Prostate gland (tissue), 2 donors: ENCODE measurements at regions not wholly inside any gene's neighbourhood (a gene's known extent, or its start where the extent isn't known, plus 50 kb on each side); places are given as distances from the start of the nearest gene placed in this dataset.

Source experiments
- DNase-seq: peaks from one replicate; pipeline ENCODE4 v3.0.0-alpha.2; 2019; ENCODE audit warnings: low spot score
- H3K27ac ChIP-seq, 2 donors: fragments of 200-600 bp; sonication (generic); 2 replicates each; pipeline ENCODE4 v1.5.1; 2017 to 2019
- H3K27me3 ChIP-seq: fragments of 200-600 bp; sonication (generic); replicated peaks from 2 replicates; pipeline ENCODE4 v1.5.1; 2019; ENCODE audit not compliant: insufficient read depth
- H3K36me3 ChIP-seq, 2 donors: fragments of 200-600 bp; sonication (generic); 1 replicate in 1 of 2; 2 replicates in 1 of 2; pipeline versions ENCODE4 v1.5.1 to v1.8.1; 2017 to 2019
- H3K4me1 ChIP-seq: fragments of 200-600 bp; sonication (generic); replicated peaks from 2 replicates; pipeline ENCODE4 v1.5.1; 2019
- H3K4me3 ChIP-seq, 2 donors: fragments of 200-600 bp; sonication (generic); 2 replicates each; pipeline ENCODE4 v1.5.1; 2017 to 2019
- H3K9me3 ChIP-seq: fragments of 200-600 bp; sonication (generic); 2 replicates; pipeline ENCODE4 v1.5.1; 2017
- POLR2A ChIP-seq: fragments of 450-650 bp; IDR thresholded peaks from one replicate; pipeline ENCODE4 v1.6.1; 2016; ENCODE audit warnings: antibody characterized with exemption, mild to moderate bottlenecking
- POLR2AphosphoS5 ChIP-seq: sonication (generic); formaldehyde crosslinking; IDR thresholded peaks from one replicate; pipeline ENCODE4 v1.6.1; 2017; ENCODE audit warnings: antibody characterized with exemption
- WGBS: methylation state at CpG from one replicate; pipeline ENCODE4 v1.1.5; 2018; 5-methylcytosine and 5-hydroxymethylcytosine counted together
- intact Hi-C: fragments of 100-400 bp; cut with DNase I; formaldehyde crosslinking; loops from one replicate; pipeline ENCODE4 v1.14.2; 2022
- TF ChIP-seq, protein P1 (sequence below), 4 experiments: fragments of 200-600 bp in 2 of 4; fragments of 450-650 bp in 2 of 4; sonication (generic) in 2 of 4; IDR thresholded peaks; 1 replicate in 3 of 4; 2 replicates in 1 of 4; pipeline ENCODE4 v1.5.1; 2016 to 2019; ENCODE audit warnings: antibody characterized with exemption in 4 of 4, mild to moderate bottlenecking in 2 of 4, moderate library complexity in 2 of 4

- no peak for DNase-seq
- Histone ChIP-seq H3K27me3 (no peaks in the 10 kb centered on the region), H3K4me1 (no peaks in the 10 kb centered on the region), H3K9me3 (no peaks in the 10 kb centered on the region), H3K27ac (no peak overlapping the region), H3K36me3 (no peaks in the 10 kb centered on the region), H3K4me3 (no peak overlapping the region)
- 83% methylated on average over 1 of the region's 1 CpG for WGBS
- intact Hi-C loops, result no loop called here
- TF ChIP-seq, protein P1, sequence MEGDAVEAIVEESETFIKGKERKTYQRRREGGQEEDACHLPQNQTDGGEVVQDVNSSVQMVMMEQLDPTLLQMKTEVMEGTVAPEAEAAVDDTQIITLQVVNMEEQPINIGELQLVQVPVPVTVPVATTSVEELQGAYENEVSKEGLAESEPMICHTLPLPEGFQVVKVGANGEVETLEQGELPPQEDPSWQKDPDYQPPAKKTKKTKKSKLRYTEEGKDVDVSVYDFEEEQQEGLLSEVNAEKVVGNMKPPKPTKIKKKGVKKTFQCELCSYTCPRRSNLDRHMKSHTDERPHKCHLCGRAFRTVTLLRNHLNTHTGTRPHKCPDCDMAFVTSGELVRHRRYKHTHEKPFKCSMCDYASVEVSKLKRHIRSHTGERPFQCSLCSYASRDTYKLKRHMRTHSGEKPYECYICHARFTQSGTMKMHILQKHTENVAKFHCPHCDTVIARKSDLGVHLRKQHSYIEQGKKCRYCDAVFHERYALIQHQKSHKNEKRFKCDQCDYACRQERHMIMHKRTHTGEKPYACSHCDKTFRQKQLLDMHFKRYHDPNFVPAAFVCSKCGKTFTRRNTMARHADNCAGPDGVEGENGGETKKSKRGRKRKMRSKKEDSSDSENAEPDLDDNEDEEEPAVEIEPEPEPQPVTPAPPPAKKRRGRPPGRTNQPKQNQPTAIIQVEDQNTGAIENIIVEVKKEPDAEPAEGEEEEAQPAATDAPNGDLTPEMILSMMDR (IDR thresholded peaks at IDR 0.05), result no peak
- TF ChIP-seq POLR2AphosphoS5 (no peak), POLR2A (no peak)
These were observed 508.1 kb downstream of the STIM2 start for GRCh38 chr4:27368781-27369180.

- DNase-seq, result no peak
- TF ChIP-seq POLR2AphosphoS5, result no peak
- no peak for TF ChIP-seq POLR2A
- TF ChIP-seq, protein P1 (IDR thresholded peaks at IDR 0.05), result no peak
- 87% methylated on average over 4 of the region's 4 CpGs for WGBS
- H3K36me3 ChIP-seq, result no peaks in the 10 kb centered on the region
- no peaks in the 10 kb centered on the region for H3K4me1 ChIP-seq
- H3K4me3 ChIP-seq, result no peak overlapping the region
- no peaks in the 10 kb centered on the region for H3K9me3 ChIP-seq
- H3K27me3 ChIP-seq, result no peaks in the 10 kb centered on the region
- H3K27ac ChIP-seq, result no peak overlapping the region
- intact Hi-C loops, result no loop called here
These were observed 521.2 kb downstream of the STIM2 start for GRCh38 chr4:27381815-27382214.

DNA sequence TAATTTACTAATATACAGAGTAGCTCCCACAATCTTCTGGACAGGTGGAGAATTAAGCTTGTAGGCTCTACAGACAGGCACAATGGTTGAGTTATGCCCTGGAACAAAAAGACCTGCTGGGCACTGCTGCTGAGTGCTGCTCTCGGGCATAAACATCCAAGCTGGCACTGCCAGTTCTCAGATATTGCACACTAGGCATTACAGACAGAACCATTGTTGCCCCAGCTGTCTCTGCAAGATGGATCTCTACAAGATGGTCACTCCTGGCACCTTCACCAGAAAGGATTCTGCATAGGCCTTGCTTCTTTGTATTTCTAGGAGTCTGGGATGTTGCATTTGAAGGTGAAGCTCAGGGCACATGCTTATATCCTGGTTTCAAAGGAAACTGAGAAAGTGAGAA is 527.1 kb downstream of the STIM2 start:
- H3K36me3 ChIP-seq, result no peaks in the 10 kb centered on the region
- H3K27me3 ChIP-seq, result no peaks in the 10 kb centered on the region
- intact Hi-C loops, result no loop called here
- DNase-seq, result no peak
- no peak overlapping the region for H3K4me3 ChIP-seq
- H3K27ac ChIP-seq, result no peak overlapping the region
- no peaks in the 10 kb centered on the region for H3K4me1 ChIP-seq
- TF ChIP-seq POLR2AphosphoS5, result no peak
- WGBS, result 67% methylated on average over 1 of the region's 1 CpG
- H3K9me3 ChIP-seq, result no peaks in the 10 kb centered on the region

DNA sequence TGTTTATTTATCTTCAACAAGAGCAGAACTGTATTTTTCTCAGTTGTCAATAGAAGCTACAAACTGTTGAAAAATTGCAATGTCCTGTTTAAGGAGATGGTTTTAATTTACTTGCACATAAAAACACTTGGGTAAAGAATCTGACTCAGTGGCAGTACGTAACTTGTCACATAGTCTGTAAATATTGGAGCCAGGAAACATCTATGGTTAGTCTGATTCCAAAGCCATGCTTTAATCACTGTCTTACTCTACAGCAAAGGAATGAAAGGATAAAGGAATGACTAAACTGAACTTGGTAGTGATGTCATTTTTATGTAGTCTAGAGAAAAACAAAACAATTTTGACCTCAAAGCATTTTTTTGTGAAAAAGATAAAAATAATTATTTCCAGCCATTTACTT is 537.2 kb downstream of the STIM2 start:
- H3K27ac ChIP-seq, result no peak overlapping the region
- no peaks in the 10 kb centered on the region for H3K4me1 ChIP-seq
- no peak for DNase-seq
- intact Hi-C loops, result no loop called here
- H3K36me3 ChIP-seq, result no peaks in the 10 kb centered on the region
- H3K9me3 ChIP-seq, result no peaks in the 10 kb centered on the region
- no peak overlapping the region for H3K4me3 ChIP-seq
- no peaks in the 10 kb centered on the region for H3K27me3 ChIP-seq
- WGBS, result 52% methylated on average over 1 of the region's 1 CpG
- TF ChIP-seq POLR2AphosphoS5 (no peak), POLR2A (no peak)
- TF ChIP-seq, protein P1 (IDR thresholded peaks at IDR 0.05), result no peak

DNA sequence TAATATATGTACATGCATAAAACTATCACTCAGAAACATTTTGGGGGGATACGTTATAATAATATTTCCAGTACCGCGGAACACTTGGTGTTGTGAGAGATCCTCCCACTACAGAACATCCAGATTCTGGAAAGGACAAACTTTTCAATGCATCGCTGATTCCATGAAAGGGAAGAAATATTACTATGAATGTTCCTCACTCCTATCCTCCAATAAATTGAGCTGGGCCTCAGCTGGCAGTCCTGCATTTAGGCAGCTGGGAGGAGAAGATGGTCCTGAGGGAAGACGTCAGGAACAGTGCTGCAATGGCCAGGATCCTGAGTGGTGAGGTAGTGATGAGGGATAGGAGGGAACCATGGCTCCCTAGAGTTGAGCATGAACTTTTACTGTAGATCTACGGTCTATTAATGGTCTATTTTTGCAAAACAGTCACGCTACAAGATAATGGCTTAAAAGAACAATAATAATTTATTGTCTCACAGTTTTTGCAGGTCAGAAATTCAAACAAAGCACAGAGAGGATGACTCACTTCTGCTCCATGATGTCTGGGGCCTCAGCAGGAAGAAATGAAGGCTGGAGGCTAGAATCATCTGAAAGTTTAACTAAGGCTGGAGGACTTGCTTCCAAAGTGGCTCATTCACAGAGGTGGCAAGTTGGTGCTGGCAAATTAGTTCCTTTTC is 538.1 kb downstream of the STIM2 start:
- Histone ChIP-seq H3K27ac (no peak overlapping the region), H3K27me3 (no peaks in the 10 kb centered on the region), H3K36me3 (no peaks in the 10 kb centered on the region), H3K4me1 (no peaks in the 10 kb centered on the region), H3K9me3 (no peaks in the 10 kb centered on the region), H3K4me3 (no peak overlapping the region)
- DNase-seq, result no peak
- 75% methylated on average over 7 of the region's 7 CpGs for WGBS
- TF ChIP-seq, protein P1 (IDR thresholded peaks at IDR 0.05), result no peak
- TF ChIP-seq POLR2A, result no peak
- no peak for TF ChIP-seq POLR2AphosphoS5
- intact Hi-C loops, result no loop called here
